GM12872 (cell line): ENCODE measurements at regions not wholly inside any gene's neighbourhood (a gene's known extent, or its start where the extent isn't known, plus 50 kb on each side); places are given as distances from the start of the nearest gene placed in this dataset.

Source experiments
- TF ChIP-seq, protein P1 (sequence below): IDR thresholded peaks from 3 replicates; pipeline ENCODE4 v1.5.1; 2011; ENCODE audit warnings: low read depth, mild to moderate bottlenecking, low read length, moderate library complexity; ENCODE audit not compliant: insufficient read depth

DNA sequence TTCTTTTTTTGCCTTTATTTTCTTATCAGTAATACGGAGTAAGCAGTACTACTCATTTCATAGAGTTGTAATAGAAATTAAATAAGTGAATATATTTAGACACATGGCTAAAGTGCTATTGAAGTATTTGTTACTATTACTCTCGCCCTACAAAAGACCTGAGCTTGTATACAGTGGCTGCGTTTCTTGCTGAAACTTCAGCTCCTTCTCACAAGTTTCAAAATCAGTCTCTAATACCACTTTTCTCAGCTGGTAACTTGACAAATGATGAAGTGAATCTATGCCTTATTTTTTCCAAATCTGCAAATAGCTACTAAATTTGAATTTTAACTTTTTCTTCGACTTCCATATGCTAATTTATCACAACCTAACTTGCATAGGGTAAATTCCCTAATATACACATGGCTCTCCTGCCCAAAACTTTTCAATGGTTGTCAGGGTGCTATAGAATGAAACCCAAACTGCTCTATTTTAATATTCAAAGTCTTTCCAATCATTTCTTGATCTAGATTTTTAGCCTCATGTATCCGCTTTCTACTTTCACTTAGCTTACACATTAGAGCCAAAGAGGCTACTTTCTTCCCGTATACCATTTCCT is 347.8 kb upstream of the GULP1 start:
- TF ChIP-seq, protein P1, sequence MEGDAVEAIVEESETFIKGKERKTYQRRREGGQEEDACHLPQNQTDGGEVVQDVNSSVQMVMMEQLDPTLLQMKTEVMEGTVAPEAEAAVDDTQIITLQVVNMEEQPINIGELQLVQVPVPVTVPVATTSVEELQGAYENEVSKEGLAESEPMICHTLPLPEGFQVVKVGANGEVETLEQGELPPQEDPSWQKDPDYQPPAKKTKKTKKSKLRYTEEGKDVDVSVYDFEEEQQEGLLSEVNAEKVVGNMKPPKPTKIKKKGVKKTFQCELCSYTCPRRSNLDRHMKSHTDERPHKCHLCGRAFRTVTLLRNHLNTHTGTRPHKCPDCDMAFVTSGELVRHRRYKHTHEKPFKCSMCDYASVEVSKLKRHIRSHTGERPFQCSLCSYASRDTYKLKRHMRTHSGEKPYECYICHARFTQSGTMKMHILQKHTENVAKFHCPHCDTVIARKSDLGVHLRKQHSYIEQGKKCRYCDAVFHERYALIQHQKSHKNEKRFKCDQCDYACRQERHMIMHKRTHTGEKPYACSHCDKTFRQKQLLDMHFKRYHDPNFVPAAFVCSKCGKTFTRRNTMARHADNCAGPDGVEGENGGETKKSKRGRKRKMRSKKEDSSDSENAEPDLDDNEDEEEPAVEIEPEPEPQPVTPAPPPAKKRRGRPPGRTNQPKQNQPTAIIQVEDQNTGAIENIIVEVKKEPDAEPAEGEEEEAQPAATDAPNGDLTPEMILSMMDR = no peak

DNA sequence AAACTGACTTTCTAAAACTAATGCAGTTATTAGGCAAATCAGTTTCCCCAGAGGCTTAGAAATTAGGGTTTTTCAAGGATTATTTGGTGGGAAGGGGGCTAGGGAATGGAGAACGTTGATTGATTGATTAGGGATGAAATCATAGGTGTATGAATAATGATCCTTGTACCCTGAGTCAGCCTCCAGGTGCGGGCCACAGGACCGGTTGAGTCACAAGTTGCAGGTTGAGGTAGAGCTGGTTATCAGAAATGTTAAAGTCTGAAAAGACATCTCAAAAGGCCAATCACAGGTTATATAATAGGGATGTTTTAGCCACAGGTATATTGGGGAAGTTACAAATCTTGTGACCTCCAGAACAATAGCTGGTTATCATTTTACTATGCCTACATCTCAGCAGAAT is 341.8 kb upstream of the GULP1 start:
- TF ChIP-seq, protein P1 = no peak

DNA sequence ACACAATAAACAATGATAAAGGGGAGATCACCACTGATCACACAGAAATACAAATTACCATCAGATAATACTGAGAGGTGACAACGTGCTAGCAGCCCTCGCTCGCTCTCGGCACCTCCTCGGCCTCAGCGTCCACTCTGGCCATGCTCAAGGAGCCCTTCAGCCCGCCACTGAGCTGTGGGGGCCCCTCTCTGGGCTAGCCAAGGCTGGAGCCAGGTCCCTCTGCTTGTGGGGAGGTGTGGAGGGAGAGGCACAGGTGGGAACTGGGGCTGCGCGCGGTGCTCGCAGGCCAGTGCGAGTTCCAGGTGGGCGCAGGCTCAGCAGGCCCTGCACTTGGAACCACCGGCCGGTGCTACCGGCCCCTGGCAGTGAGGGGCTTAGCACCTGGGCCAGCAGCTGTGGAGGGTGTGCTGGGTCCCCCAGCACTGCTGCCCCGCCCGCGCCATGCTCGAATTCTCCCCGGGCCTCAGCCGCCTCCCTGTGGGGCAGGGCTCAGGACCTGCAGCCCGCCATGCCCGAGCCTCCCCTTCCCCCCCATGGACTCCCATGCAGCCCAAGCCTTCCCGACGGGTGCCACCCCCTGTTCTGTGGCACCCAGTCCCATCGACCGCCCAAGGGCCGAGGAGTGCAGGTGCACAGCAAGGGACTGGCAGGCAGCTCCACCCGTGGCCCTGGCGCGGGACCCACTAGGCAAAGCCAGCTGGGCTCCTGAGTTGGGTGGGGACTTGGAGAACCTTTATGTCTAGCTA is 340.0 kb upstream of the GULP1 start:
- TF ChIP-seq, protein P1 = no peak

DNA sequence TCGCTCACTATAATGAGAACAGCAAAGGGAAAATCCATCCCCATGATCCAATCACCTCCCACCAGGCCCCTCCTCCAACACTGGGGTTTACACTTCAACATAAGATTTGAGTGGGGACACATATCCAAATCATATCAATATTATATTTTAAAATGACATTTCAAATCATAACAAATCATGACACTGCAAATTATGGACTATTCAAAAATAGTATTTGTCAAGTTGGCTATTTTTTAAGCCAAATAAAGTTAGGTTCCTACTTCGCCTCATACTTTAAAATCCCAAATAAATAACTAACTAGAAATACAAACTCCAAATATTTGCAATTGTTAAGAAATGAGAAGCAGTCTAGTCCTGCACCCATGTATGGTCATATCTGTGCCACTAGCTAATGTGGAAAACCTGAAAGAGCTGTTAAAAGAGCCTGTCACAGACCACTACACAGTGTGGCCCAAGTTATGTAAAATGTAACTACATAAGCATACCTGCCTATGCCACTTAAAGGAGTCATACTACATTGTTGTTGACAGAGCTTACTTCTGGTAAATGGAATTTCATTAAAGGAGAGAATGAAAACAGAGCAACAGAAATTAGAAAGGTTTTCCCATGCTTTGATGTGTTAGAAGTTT is 334.7 kb upstream of the GULP1 start:
- TF ChIP-seq, protein P1 = no peak

DNA sequence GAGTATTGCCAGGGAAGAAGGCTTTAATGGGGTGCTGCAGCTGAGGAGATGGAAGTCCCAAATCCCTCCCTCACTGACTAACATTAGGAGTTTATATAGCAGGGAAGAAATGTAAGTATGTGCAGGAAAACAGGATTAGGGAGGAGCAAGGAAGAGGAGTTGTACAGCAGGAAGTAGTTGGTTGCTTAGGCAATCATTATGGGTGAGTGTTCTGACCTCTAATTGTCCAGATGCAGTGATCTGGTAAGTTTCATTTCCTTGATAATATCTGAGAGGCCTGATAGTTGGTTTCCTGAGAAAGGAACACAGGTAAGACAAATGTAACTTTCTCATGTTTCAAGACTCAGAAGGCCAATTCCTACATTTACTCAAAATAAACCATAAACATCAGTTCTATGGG is 331.9 kb upstream of the GULP1 start:
- TF ChIP-seq, protein P1 = no peak

DNA sequence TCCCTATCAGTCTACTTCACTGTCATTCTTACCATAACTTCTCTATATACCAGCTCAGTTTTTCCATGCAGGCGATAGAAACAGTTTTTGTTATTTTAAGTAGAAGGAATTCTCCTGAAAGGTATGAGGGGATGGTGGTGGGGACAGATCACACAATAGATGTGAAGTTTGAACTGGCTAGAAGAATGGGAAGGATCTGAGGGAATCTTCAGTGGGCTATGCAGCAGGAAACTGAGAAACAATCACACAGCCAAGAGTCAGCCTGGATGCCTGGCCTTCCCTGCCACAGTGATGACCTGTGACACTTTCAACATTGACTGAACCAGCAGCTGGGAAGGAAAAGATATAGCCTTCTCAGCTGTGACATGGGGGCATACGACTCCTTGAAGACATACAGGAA is 329.1 kb upstream of the GULP1 start:
- TF ChIP-seq, protein P1 = no peak

DNA sequence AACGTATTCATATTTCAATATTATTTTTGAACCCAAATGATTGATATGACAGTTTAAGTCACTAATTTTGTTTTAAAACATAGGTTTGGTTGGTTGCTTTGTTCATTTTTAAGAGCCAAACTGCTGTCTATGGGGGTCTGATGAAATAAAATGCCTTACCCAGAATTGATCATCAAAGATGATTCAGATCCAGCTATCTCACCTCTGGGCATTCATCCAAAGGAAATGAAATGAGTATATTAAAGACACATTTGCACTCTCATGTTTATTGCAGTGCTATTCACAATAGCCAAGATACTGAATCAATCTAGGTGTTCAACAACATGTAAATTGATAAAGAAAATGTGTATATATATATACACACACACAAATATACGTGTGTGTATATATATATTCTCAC is 326.9 kb upstream of the GULP1 start:
- TF ChIP-seq, protein P1 = no peak
